Lower leg skin (tissue), 3 donors: ENCODE measurements at regions not wholly inside any gene's neighbourhood (a gene's known extent, or its start where the extent isn't known, plus 50 kb on each side); places are given as distances from the start of the nearest gene placed in this dataset.

Experiments used
- POLR2A ChIP-seq, 2 donors: fragments of 450-650 bp; IDR thresholded peaks; one replicate each; pipeline ENCODE4 v1.6.1; 2016 to 2017; ENCODE audit warnings: antibody characterized with exemption in 2 of 2, mild to moderate bottlenecking in 1 of 2, moderate library complexity in 1 of 2
- TF ChIP-seq, protein P1 (sequence below), 3 donors: fragments of 450-650 bp; IDR thresholded peaks; one replicate each; pipeline ENCODE4 v1.5.1; 2016; ENCODE audit warnings: antibody characterized with exemption in 3 of 3, mild to moderate bottlenecking in 3 of 3, moderate library complexity in 2 of 3

DNA sequence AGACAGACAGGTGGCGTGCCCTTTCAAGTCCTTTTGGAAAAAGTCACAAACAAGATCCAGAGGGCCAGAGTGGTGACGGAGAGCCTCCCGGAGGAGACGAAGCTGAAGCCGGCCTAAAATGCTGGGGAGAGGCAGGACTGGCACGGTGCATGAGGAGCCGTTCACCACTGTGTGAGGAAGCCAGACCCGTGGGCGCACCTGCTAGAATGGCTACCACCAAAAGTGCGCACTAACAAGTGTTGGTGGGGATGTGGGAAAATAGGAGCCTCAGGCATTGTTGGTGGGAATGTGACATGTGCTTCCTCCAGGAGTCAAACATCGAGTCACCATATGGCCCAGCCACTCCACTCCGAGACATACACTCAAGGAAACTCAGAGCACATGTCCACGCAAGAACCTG is 67.4 kb upstream of the HELT start:
- TF ChIP-seq, protein P1, sequence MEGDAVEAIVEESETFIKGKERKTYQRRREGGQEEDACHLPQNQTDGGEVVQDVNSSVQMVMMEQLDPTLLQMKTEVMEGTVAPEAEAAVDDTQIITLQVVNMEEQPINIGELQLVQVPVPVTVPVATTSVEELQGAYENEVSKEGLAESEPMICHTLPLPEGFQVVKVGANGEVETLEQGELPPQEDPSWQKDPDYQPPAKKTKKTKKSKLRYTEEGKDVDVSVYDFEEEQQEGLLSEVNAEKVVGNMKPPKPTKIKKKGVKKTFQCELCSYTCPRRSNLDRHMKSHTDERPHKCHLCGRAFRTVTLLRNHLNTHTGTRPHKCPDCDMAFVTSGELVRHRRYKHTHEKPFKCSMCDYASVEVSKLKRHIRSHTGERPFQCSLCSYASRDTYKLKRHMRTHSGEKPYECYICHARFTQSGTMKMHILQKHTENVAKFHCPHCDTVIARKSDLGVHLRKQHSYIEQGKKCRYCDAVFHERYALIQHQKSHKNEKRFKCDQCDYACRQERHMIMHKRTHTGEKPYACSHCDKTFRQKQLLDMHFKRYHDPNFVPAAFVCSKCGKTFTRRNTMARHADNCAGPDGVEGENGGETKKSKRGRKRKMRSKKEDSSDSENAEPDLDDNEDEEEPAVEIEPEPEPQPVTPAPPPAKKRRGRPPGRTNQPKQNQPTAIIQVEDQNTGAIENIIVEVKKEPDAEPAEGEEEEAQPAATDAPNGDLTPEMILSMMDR (IDR thresholded peaks at IDR 0.05) = no peak
- TF ChIP-seq POLR2A (IDR thresholded peaks at IDR 0.05) = no peak
